ENCODE measurements at regions not wholly inside any gene's neighbourhood (a gene's known extent, or its start where the extent isn't known, plus 50 kb on each side); places are given as distances from the start of the nearest gene placed in this dataset.
"Not testable (repeated sequence)": the region's sequence is repeated elsewhere in the genome, so short reads cannot be mapped to it uniquely, and the experiment has no call there.

DNA sequence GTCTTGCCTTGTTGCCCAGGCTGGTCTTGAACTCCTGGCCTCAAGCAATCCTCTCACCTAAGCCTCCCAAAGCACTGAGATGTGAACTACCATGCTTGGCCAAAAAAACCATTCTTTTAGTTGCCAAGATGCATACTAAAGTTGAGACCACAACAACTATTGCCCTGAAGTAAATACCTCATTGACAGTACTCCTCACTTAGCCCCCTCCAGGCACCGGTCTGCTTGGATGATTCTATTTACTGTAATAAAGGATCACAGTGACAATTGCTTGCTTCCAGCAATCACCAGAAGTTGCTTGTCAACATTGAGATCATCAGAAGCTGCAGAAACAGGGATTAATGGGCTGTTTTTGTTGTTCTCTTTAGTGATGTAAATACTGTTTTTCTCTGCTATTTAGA is 97.1 kb downstream of the CDRT15L2 start:
- H3K36me3 ChIP-seq (ENCODE audit: control insufficient read depth in 1 of 2, insufficient read depth in 2 of 2, low read length in 2 of 2); H3K79me2 ChIP-seq (ENCODE audit: insufficient read depth, low read length); H3K9ac ChIP-seq (ENCODE audit: low read length); H3K4me2 ChIP-seq (ENCODE audit: low read length); H3K9me3 ChIP-seq (ENCODE audit: control insufficient read depth in 1 of 2, insufficient read depth in 1 of 2, low read depth in 1 of 2, low read length in 2 of 2); H2AFZ ChIP-seq (ENCODE audit: low read depth, low read length, poor library complexity, severe bottlenecking); BruUV-seq (replicated peaks); H3K4me1 ChIP-seq (ENCODE audit: control insufficient read depth in 1 of 2, insufficient read depth in 2 of 2, low read length in 2 of 2); H4K20me1 ChIP-seq (ENCODE audit: insufficient read depth); H3K27me3 ChIP-seq (ENCODE audit: insufficient read depth, low read length); RAD21 ChIA-PET (ENCODE audit: low non-redundant PET in 1 of 2, low total read pairs in 2 of 2, uncharacterized antibody in 2 of 2, unreplicated experiment in 2 of 2); intact Hi-C loops (cut with micrococcal nuclease); DNase-seq (ENCODE audit: low read depth, low spot score); CTCF ChIA-PET; H3K4me3 ChIP-seq (replicated peaks in 1 of 2; ENCODE audit: low read depth in 1 of 2, low read length in 2 of 2); H3K27ac ChIP-seq (ENCODE audit: low read depth, low read length); POLR2A ChIA-PET; ATAC-seq; H3K9me2 ChIP-seq (ENCODE audit: insufficient read depth): not testable (repeated sequence)

DNA sequence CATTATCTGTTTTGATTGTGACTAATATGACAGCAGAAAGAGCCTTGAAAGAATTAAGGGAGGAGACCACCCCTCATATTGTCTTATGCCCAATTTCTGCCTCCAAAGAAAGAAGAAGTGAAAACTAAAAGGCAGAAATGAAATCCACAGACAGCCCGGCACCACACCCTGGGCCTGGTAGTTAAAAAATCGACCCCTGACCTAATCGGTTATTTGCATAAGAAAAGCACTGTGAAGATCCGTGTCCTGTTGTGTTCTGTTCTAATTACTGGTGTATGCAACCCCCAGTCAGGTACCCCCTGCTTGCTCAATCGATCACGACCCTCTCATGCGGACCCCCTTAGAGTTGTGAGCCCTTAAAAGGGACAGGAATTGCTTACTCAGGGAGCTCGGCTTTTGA is 97.9 kb downstream of the CDRT15L2 start:
- H4K20me1 ChIP-seq (ENCODE audit: insufficient read depth); ATAC-seq; H3K9me3 ChIP-seq (ENCODE audit: control insufficient read depth in 1 of 2, insufficient read depth in 1 of 2, low read depth in 1 of 2, low read length in 2 of 2); H3K79me2 ChIP-seq (ENCODE audit: insufficient read depth, low read length); H3K4me3 ChIP-seq (replicated peaks in 1 of 2; ENCODE audit: low read depth in 1 of 2, low read length in 2 of 2); CTCF ChIA-PET; H3K9me2 ChIP-seq (ENCODE audit: insufficient read depth); BruUV-seq (replicated peaks); H3K9ac ChIP-seq (ENCODE audit: low read length); H3K4me1 ChIP-seq (ENCODE audit: control insufficient read depth in 1 of 2, insufficient read depth in 2 of 2, low read length in 2 of 2); H2AFZ ChIP-seq (ENCODE audit: low read depth, low read length, poor library complexity, severe bottlenecking); H3K27me3 ChIP-seq (ENCODE audit: insufficient read depth, low read length); H3K4me2 ChIP-seq (ENCODE audit: low read length); DNase-seq (ENCODE audit: low read depth, low spot score); RAD21 ChIA-PET (ENCODE audit: low non-redundant PET in 1 of 2, low total read pairs in 2 of 2, uncharacterized antibody in 2 of 2, unreplicated experiment in 2 of 2); H3K27ac ChIP-seq (ENCODE audit: low read depth, low read length); intact Hi-C loops (cut with micrococcal nuclease); POLR2A ChIA-PET; H3K36me3 ChIP-seq (ENCODE audit: control insufficient read depth in 1 of 2, insufficient read depth in 2 of 2, low read length in 2 of 2): not testable (repeated sequence)

DNA sequence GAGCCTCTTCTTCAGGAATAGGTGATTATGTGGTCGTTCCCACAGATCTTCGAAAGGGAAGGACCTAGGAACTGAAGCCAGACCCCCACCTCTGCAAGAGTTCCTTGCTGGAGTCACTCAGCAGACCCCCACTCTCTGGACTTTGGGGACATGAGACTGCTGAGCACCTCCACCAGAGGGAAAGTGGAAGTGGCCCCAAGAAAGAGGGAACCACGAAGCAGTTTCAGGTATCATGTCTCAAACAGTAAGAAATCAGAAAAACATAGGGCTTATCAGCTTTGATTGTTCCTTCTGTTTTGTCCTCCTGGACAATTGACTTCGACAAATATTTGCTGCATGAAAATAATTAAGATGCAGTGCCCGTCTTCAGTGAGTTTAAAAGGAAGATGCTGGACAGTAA is 98.9 kb downstream of the CDRT15L2 start:
- DNase-seq (ENCODE audit: low read depth, low spot score); ATAC-seq; BruUV-seq (replicated peaks): not testable (repeated sequence)

DNA sequence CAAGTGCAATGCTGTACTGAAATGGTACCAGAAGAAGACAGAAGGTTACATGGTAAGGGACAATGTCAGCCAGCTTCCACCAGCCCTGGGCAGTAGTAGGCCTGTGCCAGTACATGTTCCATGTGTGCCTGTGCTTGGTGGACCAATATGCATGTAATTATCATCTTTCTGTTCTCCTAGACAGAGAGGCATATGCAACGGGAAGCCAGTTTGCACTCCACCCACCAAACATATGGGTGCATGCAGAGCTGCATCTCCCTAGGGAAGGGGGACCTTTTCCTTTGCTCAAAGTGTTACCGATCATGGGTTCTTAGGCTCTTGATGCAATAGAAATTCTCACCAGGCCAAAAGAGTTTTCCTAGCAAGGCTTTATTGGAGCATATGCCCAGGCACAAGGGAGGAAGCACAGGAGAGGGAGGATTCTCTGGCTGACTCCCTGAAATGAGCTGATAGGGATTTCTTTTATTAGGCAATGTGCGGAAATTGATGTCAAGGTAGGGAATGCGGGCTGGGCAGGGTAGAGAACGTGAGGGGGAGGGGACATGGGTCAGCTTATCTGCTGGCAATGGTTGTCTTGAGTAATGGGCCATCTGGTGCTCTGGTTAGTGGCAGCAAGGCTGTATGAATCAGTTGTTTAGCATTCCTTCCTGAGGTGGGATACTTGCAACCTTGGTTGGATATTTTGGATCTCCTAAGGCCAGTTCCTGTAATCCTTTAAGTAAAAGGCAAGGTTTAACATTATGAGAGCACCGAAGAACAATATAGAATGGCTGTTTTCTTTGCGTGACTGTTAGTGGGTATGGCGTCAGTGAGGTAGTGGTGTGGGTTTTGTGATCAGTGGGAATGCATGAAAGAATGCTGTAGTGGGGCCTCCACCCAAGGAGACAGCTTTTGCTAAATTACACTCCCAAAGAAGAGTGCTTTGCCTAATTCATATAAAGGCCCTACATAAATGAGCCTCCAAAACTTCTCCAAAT is 102.5 kb downstream of the CDRT15L2 start:
- H2AFZ ChIP-seq (ENCODE audit: low read depth, low read length, poor library complexity, severe bottlenecking); H3K9ac ChIP-seq (ENCODE audit: low read length); DNase-seq (ENCODE audit: low read depth, low spot score); BruUV-seq (replicated peaks); H3K36me3 ChIP-seq (ENCODE audit: control insufficient read depth in 1 of 2, insufficient read depth in 2 of 2, low read length in 2 of 2); CTCF ChIA-PET; intact Hi-C loops (cut with micrococcal nuclease); H3K4me3 ChIP-seq (replicated peaks in 1 of 2; ENCODE audit: low read depth in 1 of 2, low read length in 2 of 2); ATAC-seq; H3K9me3 ChIP-seq (ENCODE audit: control insufficient read depth in 1 of 2, insufficient read depth in 1 of 2, low read depth in 1 of 2, low read length in 2 of 2); H3K9me2 ChIP-seq (ENCODE audit: insufficient read depth); H3K27ac ChIP-seq (ENCODE audit: low read depth, low read length); RAD21 ChIA-PET (ENCODE audit: low non-redundant PET in 1 of 2, low total read pairs in 2 of 2, uncharacterized antibody in 2 of 2, unreplicated experiment in 2 of 2); H3K27me3 ChIP-seq (ENCODE audit: insufficient read depth, low read length); H3K79me2 ChIP-seq (ENCODE audit: insufficient read depth, low read length); H3K4me1 ChIP-seq (ENCODE audit: control insufficient read depth in 1 of 2, insufficient read depth in 2 of 2, low read length in 2 of 2); H4K20me1 ChIP-seq (ENCODE audit: insufficient read depth); POLR2A ChIA-PET; H3K4me2 ChIP-seq (ENCODE audit: low read length): not testable (repeated sequence)

More for the DNA sequence above, 98.9 kb downstream of the CDRT15L2 start:
- CTCF ChIA-PET; H3K27ac ChIP-seq (ENCODE audit: low read depth, low read length); H3K4me3 ChIP-seq (replicated peaks in 1 of 2; ENCODE audit: low read depth in 1 of 2, low read length in 2 of 2); H3K4me1 ChIP-seq (ENCODE audit: control insufficient read depth in 1 of 2, insufficient read depth in 2 of 2, low read length in 2 of 2); H3K79me2 ChIP-seq (ENCODE audit: insufficient read depth, low read length); H3K4me2 ChIP-seq (ENCODE audit: low read length); H3K9me2 ChIP-seq (ENCODE audit: insufficient read depth); H3K9ac ChIP-seq (ENCODE audit: low read length); RAD21 ChIA-PET (ENCODE audit: low non-redundant PET in 1 of 2, low total read pairs in 2 of 2, uncharacterized antibody in 2 of 2, unreplicated experiment in 2 of 2); H4K20me1 ChIP-seq (ENCODE audit: insufficient read depth); H3K36me3 ChIP-seq (ENCODE audit: control insufficient read depth in 1 of 2, insufficient read depth in 2 of 2, low read length in 2 of 2); H3K27me3 ChIP-seq (ENCODE audit: insufficient read depth, low read length); POLR2A ChIA-PET; H2AFZ ChIP-seq (ENCODE audit: low read depth, low read length, poor library complexity, severe bottlenecking); H3K9me3 ChIP-seq (ENCODE audit: control insufficient read depth in 1 of 2, insufficient read depth in 1 of 2, low read depth in 1 of 2, low read length in 2 of 2); intact Hi-C loops (cut with micrococcal nuclease): not testable (repeated sequence)

Data from HCT116 (cell line).